ENCODE measurements at regions not wholly inside any gene's neighbourhood (a gene's known extent, or its start where the extent isn't known, plus 50 kb on each side); places are given as distances from the start of the nearest gene placed in this dataset.

DNA sequence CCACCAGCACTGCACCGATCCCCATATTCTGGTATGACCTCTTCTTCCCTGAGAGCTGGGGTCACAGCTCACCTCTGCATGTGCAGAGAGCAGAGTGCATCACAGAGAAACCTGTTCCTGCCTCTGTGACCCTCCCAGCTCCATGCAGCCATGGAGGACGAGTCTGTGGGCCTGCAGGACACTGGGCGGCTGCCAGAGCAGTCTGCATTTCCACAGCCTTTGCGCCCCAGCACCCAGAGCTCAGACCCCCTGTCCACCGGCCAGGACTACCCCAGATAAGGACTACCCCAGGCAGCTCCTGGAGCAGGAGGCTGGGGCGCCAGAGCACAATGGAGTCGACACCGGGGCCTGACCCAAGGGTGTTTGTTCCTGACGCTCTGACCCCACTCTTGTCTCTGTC lies 308.1 kb upstream of the IRX1 start:
- TF ChIP-seq L3MBTL2 (conservative IDR thresholded peaks at IDR 0.05) (no peak), ELF4 (IDR thresholded peaks at IDR 0.05) (no peak), FOXK2 (IDR thresholded peaks at IDR 0.05) (no peak), LEF1 (IDR thresholded peaks at IDR 0.05; ENCODE audit: borderline replicate concordance) (no peak), FOXA1 (IDR thresholded peaks at IDR 0.05) (no peak), SP1 (IDR thresholded peaks at IDR 0.05) (no peak), FOXM1 (IDR thresholded peaks at IDR 0.05; ENCODE audit: borderline replicate concordance) (no peak)
- ChIA-PET CTCF (no interaction called here), POLR2A (no interaction called here)
- no peak for DNase-seq (ENCODE audit: extremely low spot score)

DNA sequence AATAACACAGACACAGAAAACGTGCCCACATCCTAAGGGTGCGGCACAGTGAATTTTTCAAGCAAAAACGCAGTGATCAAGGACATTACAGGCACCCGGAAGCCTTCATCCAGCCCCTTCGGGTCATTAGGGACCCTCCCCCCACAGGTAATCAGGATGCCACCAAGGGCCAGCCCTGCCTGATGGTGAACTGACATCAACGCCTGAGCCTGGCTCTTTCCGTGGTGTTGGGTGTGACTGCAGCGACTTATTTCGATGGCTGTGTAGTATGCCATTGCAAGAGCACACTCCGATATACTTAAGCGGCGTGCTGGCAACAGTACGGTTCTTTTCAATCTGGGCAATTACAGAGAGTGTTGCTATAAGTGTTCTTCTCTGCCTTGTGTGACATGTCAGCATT lies 310.0 kb upstream of the IRX1 start:
- DNase-seq (ENCODE audit: extremely low spot score) = no peak
- CTCF ChIA-PET = no interaction called here
- no peak for TF ChIP-seq ELF4 (IDR thresholded peaks at IDR 0.05)
- no peak for TF ChIP-seq TARDBP (IDR thresholded peaks at IDR 0.05)
- no peak for TF ChIP-seq ZNF384 (IDR thresholded peaks at IDR 0.05)
- TF ChIP-seq CTBP1 (IDR thresholded peaks at IDR 0.05; ENCODE audit: borderline replicate concordance) = no peak
- TF ChIP-seq NFRKB (IDR thresholded peaks at IDR 0.05) = no peak
- TF ChIP-seq L3MBTL2 (conservative IDR thresholded peaks at IDR 0.05) = no peak
- TF ChIP-seq FOXA1 (IDR thresholded peaks at IDR 0.05) = no peak
- TF ChIP-seq SUZ12 (IDR thresholded peaks at IDR 0.05) = no peak
- TF ChIP-seq FOXK2 (IDR thresholded peaks at IDR 0.05) = no peak
- TF ChIP-seq FOXM1 (IDR thresholded peaks at IDR 0.05; ENCODE audit: borderline replicate concordance) = no peak
- TF ChIP-seq HDGF (IDR thresholded peaks at IDR 0.05; ENCODE audit: borderline replicate concordance) = no peak
- TF ChIP-seq, protein P1, sequence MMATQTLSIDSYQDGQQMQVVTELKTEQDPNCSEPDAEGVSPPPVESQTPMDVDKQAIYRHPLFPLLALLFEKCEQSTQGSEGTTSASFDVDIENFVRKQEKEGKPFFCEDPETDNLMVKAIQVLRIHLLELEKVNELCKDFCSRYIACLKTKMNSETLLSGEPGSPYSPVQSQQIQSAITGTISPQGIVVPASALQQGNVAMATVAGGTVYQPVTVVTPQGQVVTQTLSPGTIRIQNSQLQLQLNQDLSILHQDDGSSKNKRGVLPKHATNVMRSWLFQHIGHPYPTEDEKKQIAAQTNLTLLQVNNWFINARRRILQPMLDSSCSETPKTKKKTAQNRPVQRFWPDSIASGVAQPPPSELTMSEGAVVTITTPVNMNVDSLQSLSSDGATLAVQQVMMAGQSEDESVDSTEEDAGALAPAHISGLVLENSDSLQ (IDR thresholded peaks at IDR 0.05) = no peak
- no peak for TF ChIP-seq BHLHE40 (IDR thresholded peaks at IDR 0.05; ENCODE audit: borderline replicate concordance)
- TF ChIP-seq ARNT (IDR thresholded peaks at IDR 0.05) = no peak
- POLR2A ChIA-PET = no interaction called here

DNA sequence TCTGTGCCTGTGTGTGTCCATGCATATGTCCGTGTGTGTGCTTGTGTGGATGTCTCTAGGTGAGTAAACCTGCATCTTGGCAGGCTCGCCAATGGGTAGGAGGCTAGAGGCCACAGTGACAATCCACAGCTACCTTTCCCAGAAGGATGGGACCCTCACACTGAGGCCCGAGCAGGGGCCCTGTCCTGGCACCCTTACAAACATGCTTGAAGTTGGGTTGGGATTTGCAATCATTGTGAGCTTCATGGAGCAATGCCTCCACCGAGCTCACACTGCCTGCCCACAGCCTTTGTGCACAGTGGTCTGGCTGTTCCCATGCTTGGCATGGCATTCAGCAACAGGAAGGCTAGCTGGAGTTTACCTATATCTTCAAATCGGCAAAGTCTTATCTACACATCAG lies 311.1 kb upstream of the IRX1 start:
- POLR2A ChIA-PET = no interaction called here
- TF ChIP-seq FOXA1 (IDR thresholded peaks at IDR 0.05) = no peak
- no peak for TF ChIP-seq LEF1 (IDR thresholded peaks at IDR 0.05; ENCODE audit: borderline replicate concordance)
- no peak for TF ChIP-seq FOXM1 (IDR thresholded peaks at IDR 0.05; ENCODE audit: borderline replicate concordance)
- CTCF ChIA-PET = no interaction called here

DNA sequence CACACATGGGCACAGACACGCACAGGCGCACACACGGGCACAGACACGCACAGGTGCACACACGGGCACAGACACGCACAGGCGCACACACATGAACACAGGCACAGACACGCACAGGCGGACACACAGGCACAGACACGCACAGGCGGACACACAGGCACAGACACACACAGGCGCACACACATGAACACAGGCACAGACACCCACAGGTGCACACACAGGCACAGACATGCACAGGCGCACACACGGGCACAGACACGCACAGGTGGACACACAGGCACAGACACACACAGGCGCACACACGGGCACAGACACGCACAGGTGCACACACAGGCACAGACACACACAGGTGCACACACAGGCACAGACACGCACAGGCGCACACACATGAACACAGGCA lies 312.8 kb upstream of the IRX1 start:
- no peak for DNase-seq (ENCODE audit: extremely low spot score)
- TF ChIP-seq L3MBTL2 (conservative IDR thresholded peaks at IDR 0.05) (no peak), HDGF (IDR thresholded peaks at IDR 0.05; ENCODE audit: borderline replicate concordance) (no peak), ZNF384 (IDR thresholded peaks at IDR 0.05) (no peak), SP1 (IDR thresholded peaks at IDR 0.05) (no peak), SUZ12 (IDR thresholded peaks at IDR 0.05) (no peak), ARNT (IDR thresholded peaks at IDR 0.05) (no peak), FOXA1 (IDR thresholded peaks at IDR 0.05) (no peak), BHLHE40 (IDR thresholded peaks at IDR 0.05; ENCODE audit: borderline replicate concordance) (no peak), TARDBP (IDR thresholded peaks at IDR 0.05) (no peak), FOXM1 (IDR thresholded peaks at IDR 0.05; ENCODE audit: borderline replicate concordance) (no peak), ELF4 (IDR thresholded peaks at IDR 0.05) (no peak), FOXK2 (IDR thresholded peaks at IDR 0.05) (no peak), NFRKB (IDR thresholded peaks at IDR 0.05) (no peak), CTBP1 (IDR thresholded peaks at IDR 0.05; ENCODE audit: borderline replicate concordance) (no peak), LEF1 (IDR thresholded peaks at IDR 0.05; ENCODE audit: borderline replicate concordance) (no peak)
- TF ChIP-seq, protein P1 (IDR thresholded peaks at IDR 0.05) = no peak
- ChIA-PET CTCF (no interaction called here), POLR2A (no interaction called here)

More for the DNA sequence above, 311.1 kb upstream of the IRX1 start:
- no peak for DNase-seq (ENCODE audit: extremely low spot score)

DNA sequence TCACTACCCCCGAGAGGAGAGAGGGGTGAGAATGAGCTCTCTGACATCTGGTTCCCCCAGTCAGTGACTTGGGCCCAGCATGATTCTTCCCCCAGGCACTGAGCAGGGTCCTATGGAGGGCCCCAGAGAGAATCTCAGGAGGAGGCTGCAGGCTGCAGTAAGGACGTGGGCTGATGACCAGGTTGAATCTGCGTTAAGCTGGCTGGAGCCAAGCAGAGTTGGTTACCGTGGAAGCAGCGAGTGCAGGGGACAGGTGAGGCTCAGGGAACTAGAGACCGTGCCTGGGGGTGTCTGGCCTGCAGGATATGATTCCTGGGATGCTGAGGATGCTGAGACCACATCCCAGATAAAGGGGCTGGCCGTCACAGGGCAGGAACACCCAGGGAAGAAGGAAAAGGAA lies 314.3 kb upstream of the IRX1 start:
- no peak for DNase-seq (ENCODE audit: extremely low spot score)
- TF ChIP-seq FOXA1 (IDR thresholded peaks at IDR 0.05) (no peak), HDGF (IDR thresholded peaks at IDR 0.05; ENCODE audit: borderline replicate concordance) (no peak), FOXM1 (IDR thresholded peaks at IDR 0.05; ENCODE audit: borderline replicate concordance) (no peak), ELF4 (IDR thresholded peaks at IDR 0.05) (no peak), SUZ12 (IDR thresholded peaks at IDR 0.05) (no peak), NFRKB (IDR thresholded peaks at IDR 0.05) (no peak), FOXK2 (IDR thresholded peaks at IDR 0.05) (no peak), LEF1 (IDR thresholded peaks at IDR 0.05; ENCODE audit: borderline replicate concordance) (no peak), ARNT (IDR thresholded peaks at IDR 0.05) (no peak), BHLHE40 (IDR thresholded peaks at IDR 0.05; ENCODE audit: borderline replicate concordance) (no peak), ZNF384 (IDR thresholded peaks at IDR 0.05) (no peak), TARDBP (IDR thresholded peaks at IDR 0.05) (no peak), CTBP1 (IDR thresholded peaks at IDR 0.05; ENCODE audit: borderline replicate concordance) (no peak), L3MBTL2 (conservative IDR thresholded peaks at IDR 0.05) (no peak), SP1 (IDR thresholded peaks at IDR 0.05) (no peak)
- TF ChIP-seq, protein P1 (IDR thresholded peaks at IDR 0.05) = no peak
- CTCF ChIA-PET = no interaction called here
- POLR2A ChIA-PET = no interaction called here

DNA sequence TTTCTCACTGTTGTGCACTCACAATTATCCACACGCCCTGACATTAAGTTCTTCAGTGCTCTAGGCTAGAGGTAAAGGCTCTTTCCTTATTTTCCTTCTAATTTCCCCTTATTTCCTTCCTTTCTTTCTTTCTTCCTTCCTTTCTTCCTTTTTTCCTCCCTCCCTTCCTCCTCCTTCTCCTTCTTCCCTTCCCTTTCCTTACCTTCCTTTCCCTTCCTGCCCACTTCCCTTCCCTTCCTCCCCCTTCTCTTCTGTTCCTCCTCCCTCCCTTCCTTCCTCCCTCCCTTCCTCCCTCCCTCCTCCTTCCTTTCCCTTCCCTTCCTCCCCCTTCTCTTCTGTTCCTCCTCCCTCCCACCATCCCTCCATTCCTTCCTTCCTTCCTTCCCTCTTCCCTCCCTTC lies 317.0 kb upstream of the IRX1 start:
- POLR2A ChIA-PET = no interaction called here
- CTCF ChIA-PET = no interaction called here
- DNase-seq (ENCODE audit: extremely low spot score) = no peak
- TF ChIP-seq FOXM1 (IDR thresholded peaks at IDR 0.05; ENCODE audit: borderline replicate concordance) (no peak), L3MBTL2 (conservative IDR thresholded peaks at IDR 0.05) (no peak), SP1 (IDR thresholded peaks at IDR 0.05) (no peak)

Measured in HEK293T (cell line).